ENCODE measurements at regions not wholly inside any gene's neighbourhood (a gene's known extent, or its start where the extent isn't known, plus 50 kb on each side); places are given as distances from the start of the nearest gene placed in this dataset.

GRCh38 chr12:66984077-66984476 lies 285.1 kb upstream of the CAND1 start:
- H3K9ac ChIP-seq (replicated peaks; ENCODE audit: extremely low read depth, insufficient read depth, low read length) = no peak overlapping the region
- no peaks in the 10 kb centered on the region for H3K36me3 ChIP-seq (ENCODE audit: control insufficient read depth in 2 of 2, extremely low read depth in 1 of 2, insufficient read depth in 2 of 2, low read length in 2 of 2)
- intact Hi-C loops (cut with micrococcal nuclease) (no loop called here), dilution Hi-C loops (cut with MboI; ENCODE audit: extremely low pct_ligation_motif_present, low sequenced_read_pairs) (no loop called here)
- FAIRE-seq (no peak), DNase-seq (ENCODE audit: low read depth, low spot score) (no peak)
- no peak overlapping the region for H3K27ac ChIP-seq (ENCODE audit: insufficient read depth, low read depth, low read length)
- no peak for TF ChIP-seq POLR2A (IDR thresholded peaks at IDR 0.05; ENCODE audit: low read depth, low read length)
- TF ChIP-seq POLR2AphosphoS5 (IDR thresholded peaks at IDR 0.05; ENCODE audit: insufficient read depth, low read depth, low read length) = no peak
- no peak for TF ChIP-seq FOS (IDR thresholded peaks at IDR 0.05; ENCODE audit: borderline replicate concordance, insufficient read depth, low read length)
- TF ChIP-seq GATA2 (IDR thresholded peaks at IDR 0.05; ENCODE audit: insufficient read depth, insufficient read length, low read depth, low read length) = no peak
- no peak for TF ChIP-seq JUN (IDR thresholded peaks at IDR 0.05; ENCODE audit: borderline replicate concordance, insufficient read depth, insufficient read length, low read depth)
- no peak for TF ChIP-seq MAX (IDR thresholded peaks at IDR 0.05; ENCODE audit: insufficient read depth, insufficient read length)
- no peak for TF ChIP-seq MYC (IDR thresholded peaks at IDR 0.05; ENCODE audit: low read depth, low read length)
- no peak for TF ChIP-seq EZH2 (IDR thresholded peaks at IDR 0.05; ENCODE audit: borderline replicate concordance, low read depth, low read length, severe bottlenecking)
- TF ChIP-seq CTCF (IDR thresholded peaks at IDR 0.05; ENCODE audit: extremely low read depth in 1 of 2, insufficient read depth in 1 of 2, low read depth in 1 of 2, low read length in 2 of 2) = no peak
- H3K79me2 ChIP-seq (ENCODE audit: control insufficient read depth, insufficient read depth, low read length) = no peaks in the 10 kb centered on the region
- BruUV-seq (replicated peaks) = no TSS peak
- H3K4me2 ChIP-seq (ENCODE audit: insufficient read depth, low read length) = no peak overlapping the region
- H3K4me1 ChIP-seq (ENCODE audit: control insufficient read depth, extremely low read depth, insufficient read depth, low read length) = no peaks in the 10 kb centered on the region
- ChIA-PET CTCF (no interaction called here), POLR2A (no interaction called here)
- H4K20me1 ChIP-seq (replicated peaks; ENCODE audit: control insufficient read depth, extremely low read depth, insufficient read depth, low read length) = no peaks in the 10 kb centered on the region
- no peak overlapping the region for H3K4me3 ChIP-seq (replicated peaks in 1 of 3; ENCODE audit: insufficient read depth in 1 of 3, low read depth in 1 of 3, low read length in 3 of 3)
- no peak overlapping the region for H2AFZ ChIP-seq (ENCODE audit: low read depth, low read length)
- H3K9me1 ChIP-seq (replicated peaks; ENCODE audit: control insufficient read depth, extremely low read depth, insufficient read depth, low read length) = no peaks in the 10 kb centered on the region
- H3K27me3 ChIP-seq (ENCODE audit: control insufficient read depth in 2 of 2, insufficient read depth in 2 of 2, low read length in 2 of 2) = no peaks in the 10 kb centered on the region
- no peaks in the 10 kb centered on the region for H3K9me3 ChIP-seq (replicated peaks; ENCODE audit: control insufficient read depth, insufficient read depth, low read length)
